MM.1S (cell line): ENCODE measurements at regions not wholly inside any gene's neighbourhood (a gene's known extent, or its start where the extent isn't known, plus 50 kb on each side); places are given as distances from the start of the nearest gene placed in this dataset.

Source experiments
- DNase-seq: peaks from one replicate; pipeline ENCODE4 v3.0.0-alpha.2; 2015
- H2AFZ ChIP-seq: fragments of 300-600 bp; sonication (generic); 2 replicates; pipeline ENCODE4 v1.6.0; 2016; ENCODE audit warnings: antibody characterized with exemption, low read length
- H3F3A ChIP-seq: fragments of 300-600 bp; sonication (generic); 2 replicates; pipeline ENCODE4 v1.6.1; 2016; ENCODE audit warnings: mild to moderate bottlenecking, antibody characterized with exemption, low read length, moderate library complexity, mixed read lengths; ENCODE audit not compliant: insufficient read depth
- H3K27ac ChIP-seq: fragments of 300-600 bp; sonication (generic); 2 replicates; pipeline ENCODE4 v1.5.1; 2016; ENCODE audit warnings: mild to moderate bottlenecking, low read length
- H3K27me3 ChIP-seq: fragments of 300-600 bp; sonication (generic); replicated peaks from 2 replicates; pipeline ENCODE4 v1.6.0; 2016; ENCODE audit warnings: low read length; ENCODE audit not compliant: insufficient read depth
- H3K36me3 ChIP-seq: fragments of 300-600 bp; sonication (generic); replicated peaks from 2 replicates; pipeline ENCODE4 v1.6.1; 2016; ENCODE audit warnings: mild to moderate bottlenecking, low read length, mixed read lengths; ENCODE audit not compliant: insufficient read depth
- H3K4me1 ChIP-seq: fragments of 300-600 bp; sonication (generic); 2 replicates; pipeline ENCODE4 v1.6.1; 2016; ENCODE audit warnings: low read length, mixed read lengths
- H3K4me2 ChIP-seq: fragments of 300-600 bp; sonication (generic); 2 replicates; pipeline ENCODE4 v1.6.0; 2016; ENCODE audit warnings: low read depth, low read length
- H3K4me3 ChIP-seq: fragments of 300-600 bp; sonication (generic); 2 replicates; pipeline ENCODE4 v1.5.1; 2016; ENCODE audit warnings: low read length, mixed read lengths
- H3K79me2 ChIP-seq: fragments of 300-600 bp; sonication (generic); 2 replicates; pipeline ENCODE4 v1.6.1; 2016; ENCODE audit warnings: mixed run types, low read length, mixed read lengths
- H3K9ac ChIP-seq: fragments of 300-600 bp; sonication (generic); 2 replicates; pipeline ENCODE4 v1.6.1; 2016; ENCODE audit warnings: low read length, mixed read lengths
- H3K9me2 ChIP-seq: fragments of 300-600 bp; sonication (generic); replicated peaks from 2 replicates; pipeline ENCODE4 v1.6.1; 2016; ENCODE audit warnings: mild to moderate bottlenecking, low read length, mixed read lengths; ENCODE audit not compliant: insufficient read depth
- H3K9me3 ChIP-seq: fragments of 300-600 bp; sonication (generic); replicated peaks from 2 replicates; pipeline ENCODE4 v1.6.1; 2016; ENCODE audit warnings: mild to moderate bottlenecking, low read length, mixed read lengths; ENCODE audit not compliant: insufficient read depth
- H4K20me1 ChIP-seq: fragments of 300-600 bp; sonication (generic); 2 replicates; pipeline ENCODE4 v1.6.1; 2016; ENCODE audit warnings: mild to moderate bottlenecking, low read length, moderate library complexity, mixed read lengths; ENCODE audit not compliant: insufficient read depth
- CTCF ChIP-seq: fragments of 300-600 bp; sonication (generic); IDR thresholded peaks from 2 replicates; pipeline ENCODE4 v1.5.1; 2016; ENCODE audit warnings: antibody characterized with exemption, low read length, mixed read lengths
- EZH2 ChIP-seq: fragments of 300-600 bp; sonication (generic); optimal IDR thresholded peaks from 2 replicates; pipeline ENCODE3; 2017; ENCODE audit warnings: low read depth, mild to moderate bottlenecking, antibody characterized with exemption, low read length, mixed read lengths
- EZH2phosphoT487 ChIP-seq: fragments of 300-600 bp; sonication (generic); IDR thresholded peaks from 2 replicates; pipeline ENCODE4 v1.6.1; 2018; ENCODE audit warnings: antibody characterized with exemption, low read length

DNA sequence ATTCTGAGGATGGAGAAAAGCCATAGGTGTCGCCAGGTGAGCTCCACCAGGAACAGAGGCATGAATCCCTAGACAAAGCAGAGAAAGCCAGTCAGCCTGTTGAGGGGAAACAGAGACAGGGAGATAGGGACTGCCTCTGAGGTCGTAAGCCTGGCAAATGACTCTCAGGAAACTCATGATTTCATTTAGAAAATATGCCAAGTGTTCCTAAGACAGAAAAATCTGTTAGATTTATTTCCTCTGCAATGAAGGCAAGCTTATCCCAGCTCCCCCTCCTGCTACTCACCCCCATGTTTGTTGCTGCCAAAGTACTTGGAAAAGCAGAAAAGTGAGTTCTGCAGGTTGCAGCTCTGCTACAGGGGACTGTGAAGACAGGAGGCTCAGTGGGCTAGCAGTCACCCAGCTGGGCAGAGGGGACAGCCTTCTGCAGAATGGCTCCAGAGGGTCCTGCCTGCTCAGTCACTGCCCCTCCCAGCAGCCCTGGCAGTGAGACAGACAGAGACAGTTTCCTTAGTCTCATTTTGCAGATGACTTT, 184.3 kb downstream of the ADRA2A start:
- no peak for DNase-seq
- no peak overlapping the region for H3K9ac ChIP-seq

DNA sequence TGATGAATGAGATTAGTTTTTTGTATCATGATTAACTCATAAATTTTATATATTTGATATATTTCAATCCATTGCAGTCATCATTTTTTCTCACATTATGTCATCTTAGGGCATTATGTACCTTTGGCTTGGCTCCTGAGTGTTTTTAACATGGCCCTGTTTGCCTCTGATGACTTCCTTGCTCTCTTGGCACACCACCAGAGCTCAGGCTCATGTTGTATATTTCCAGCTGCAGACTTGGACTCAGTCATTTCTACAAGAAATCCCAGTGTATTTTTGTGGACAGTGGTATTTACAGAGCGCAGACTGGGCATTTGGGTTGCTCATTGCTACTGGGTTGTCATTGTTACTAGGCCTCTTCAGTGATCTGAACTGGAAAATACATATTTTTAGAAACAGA, 188.5 kb downstream of the ADRA2A start:
- Histone ChIP-seq H3K4me2 (no peak overlapping the region), H3K9me3 (no peaks in the 10 kb centered on the region), H3K9me2 (no peaks in the 10 kb centered on the region), H3F3A (no peaks in the 10 kb centered on the region), H2AFZ (no peak overlapping the region), H3K27me3 (no peaks in the 10 kb centered on the region), H3K79me2 (no peaks in the 10 kb centered on the region), H3K4me3 (no peak overlapping the region), H3K4me1 (no peaks in the 10 kb centered on the region), H3K9ac (no peak overlapping the region), H3K27ac (no peak overlapping the region), H3K36me3 (no peaks in the 10 kb centered on the region), H4K20me1 (no peaks in the 10 kb centered on the region)
- no peak for DNase-seq
- no peak for TF ChIP-seq EZH2phosphoT487
- no peak for TF ChIP-seq EZH2
- TF ChIP-seq CTCF: no peak

More for the DNA sequence above, 184.3 kb downstream of the ADRA2A start:
- Histone ChIP-seq H3K4me2 (no peak overlapping the region), H3K4me1 (no peaks in the 10 kb centered on the region), H3K27me3 (no peaks in the 10 kb centered on the region), H4K20me1 (no peaks in the 10 kb centered on the region), H3K4me3 (no peak overlapping the region), H3K9me3 (no peaks in the 10 kb centered on the region), H3F3A (no peaks in the 10 kb centered on the region), H3K79me2 (no peaks in the 10 kb centered on the region), H3K9me2 (no peaks in the 10 kb centered on the region), H3K36me3 (no peaks in the 10 kb centered on the region), H3K27ac (no peak overlapping the region), H2AFZ (no peak overlapping the region)
- no peak for TF ChIP-seq CTCF
- TF ChIP-seq EZH2: no peak
- no peak for TF ChIP-seq EZH2phosphoT487

DNA sequence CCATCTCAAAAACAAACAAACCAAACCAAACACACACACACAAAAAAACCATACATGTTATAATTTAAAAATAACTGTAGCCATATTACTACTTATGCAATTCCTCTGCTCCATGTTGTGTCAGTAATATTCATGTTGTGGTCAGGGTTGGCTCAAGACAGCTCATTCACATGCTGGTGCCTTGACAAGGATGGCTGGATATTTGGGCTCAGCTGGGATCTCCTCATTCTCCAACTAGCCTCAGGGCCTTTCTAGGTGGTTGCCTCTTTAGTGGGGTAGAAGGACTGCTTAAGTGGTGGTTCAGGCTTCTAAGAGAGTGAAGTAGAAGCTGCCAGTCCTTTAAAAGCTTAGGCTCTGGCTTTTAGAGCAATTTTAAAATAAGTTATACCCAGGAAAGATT, 189.3 kb downstream of the ADRA2A start:
- H3K27ac ChIP-seq: no peak overlapping the region
- H3K9ac ChIP-seq: no peak overlapping the region
- H3K36me3 ChIP-seq: no peaks in the 10 kb centered on the region
- TF ChIP-seq CTCF: no peak
- TF ChIP-seq EZH2: no peak
- no peak for TF ChIP-seq EZH2phosphoT487
- no peak overlapping the region for H2AFZ ChIP-seq
- no peaks in the 10 kb centered on the region for H3K9me3 ChIP-seq
- H3K4me3 ChIP-seq: no peak overlapping the region
- no peaks in the 10 kb centered on the region for H3K9me2 ChIP-seq
- no peaks in the 10 kb centered on the region for H4K20me1 ChIP-seq
- no peak for DNase-seq
- no peak overlapping the region for H3K4me2 ChIP-seq
- no peaks in the 10 kb centered on the region for H3K4me1 ChIP-seq
- H3K27me3 ChIP-seq: no peaks in the 10 kb centered on the region
- H3K79me2 ChIP-seq: no peaks in the 10 kb centered on the region
- H3F3A ChIP-seq: no peaks in the 10 kb centered on the region
